IMR-90 (cell line): ENCODE measurements at regions not wholly inside any gene's neighbourhood (a gene's known extent, or its start where the extent isn't known, plus 50 kb on each side); places are given as distances from the start of the nearest gene placed in this dataset.

Experiments
- ATAC-seq: fragments of 200-7000 bp; cut with Tn5 transposase; 2 replicates; pipeline ENCODE4 v1.9.1; 2020; ENCODE audit warnings: low read depth, mild to moderate bottlenecking, moderate library complexity
- BruUV-seq: library from RNA; stranded (reverse); fragments of 400-500 nt; replicated peaks from 2 replicates; lab custom pipeline; 2021; lab: Mats Ljungman, UMichigan
- CTCF ChIA-PET: fragments of 300-600 bp; formaldehyde crosslinking; extraction: SDS; loops from one replicate; lab custom pipeline; 2021; ENCODE audit warnings: antibody characterized with exemption; lab: Yijun Ruan, JAX
- POLR2A ChIA-PET: fragments of 300-600 bp; sonication (Branson Sonifier 250); formaldehyde crosslinking; loops from one replicate; lab custom pipeline; 2022; ENCODE audit warnings: antibody characterized with exemption; ENCODE audit not compliant: unreplicated experiment; lab: Charles Lee
- DNase-seq: peaks from one replicate; pipeline ENCODE4 v3.0.0; 2013
- H2AFZ ChIP-seq: replicated peaks from 2 replicates; pipeline ENCODE3; 2013; ENCODE audit warnings: low read length, mild to moderate bottlenecking; ENCODE audit not compliant: poor library complexity
- H2AK5ac ChIP-seq: 2 replicates; pipeline ENCODE4 v1.6.1; 2013; ENCODE audit warnings: low read depth, low read length, inconsistent platforms
- H2AK9ac ChIP-seq: replicated peaks from 2 replicates; pipeline ENCODE3; 2013; ENCODE audit warnings: mild to moderate bottlenecking, low read depth, low read length, moderate library complexity; ENCODE audit not compliant: poor library complexity
- H2BK120ac ChIP-seq: 2 replicates; pipeline ENCODE4 v1.6.1; 2013; ENCODE audit warnings: low read depth, low read length, inconsistent platforms
- H2BK15ac ChIP-seq: 3 replicates; pipeline ENCODE4 v1.6.1; 2013; ENCODE audit warnings: low read depth, low read length, inconsistent platforms
- H2BK20ac ChIP-seq: 2 replicates; pipeline ENCODE4 v1.6.1; 2013; ENCODE audit warnings: low read depth, mild to moderate bottlenecking, inconsistent platforms, low read length, moderate library complexity
- H2BK5ac ChIP-seq: 2 replicates; pipeline ENCODE4 v1.6.1; 2013; ENCODE audit warnings: mild to moderate bottlenecking, low read depth, low read length, inconsistent platforms; ENCODE audit not compliant: poor library complexity, severe bottlenecking
- H3K14ac ChIP-seq: replicated peaks from 2 replicates; pipeline ENCODE4 v1.6.1; 2013; ENCODE audit warnings: low read depth, low read length, inconsistent platforms
- H3K18ac ChIP-seq: 2 replicates; pipeline ENCODE4 v1.6.1; 2013; ENCODE audit warnings: low read depth, low read length, control low read depth
- H3K23ac ChIP-seq: 2 replicates; pipeline ENCODE4 v1.6.1; 2013; ENCODE audit warnings: low read depth, low read length, inconsistent platforms
- H3K27ac ChIP-seq: 2 replicates; pipeline ENCODE4 v1.5.1; 2013; ENCODE audit warnings: mild to moderate bottlenecking, control low read depth, low read length; ENCODE audit not compliant: insufficient read depth
- H3K27me3 ChIP-seq: 2 replicates; pipeline ENCODE4 v1.6.1; 2013; ENCODE audit warnings: low read length; ENCODE audit not compliant: control insufficient read depth, insufficient read depth
- H3K36me3 ChIP-seq: 2 replicates; pipeline ENCODE4 v1.6.1; 2013; ENCODE audit warnings: low read length, mixed read lengths; ENCODE audit not compliant: control insufficient read depth, insufficient read depth
- H3K4ac ChIP-seq: 2 replicates; pipeline ENCODE4 v1.6.1; 2013; ENCODE audit warnings: low read depth, low read length, inconsistent platforms
- H3K4me1 ChIP-seq: 2 replicates; pipeline ENCODE4 v1.6.1; 2013; ENCODE audit warnings: low read length, mixed read lengths; ENCODE audit not compliant: control insufficient read depth, insufficient read depth
- H3K4me2 ChIP-seq: 2 replicates; pipeline ENCODE4 v1.6.1; 2013; ENCODE audit warnings: low read depth, mild to moderate bottlenecking, control low read depth, low read length, moderate library complexity
- H3K4me3 ChIP-seq: 2 replicates; pipeline ENCODE4 v1.5.1; 2013; ENCODE audit warnings: low read depth, mild to moderate bottlenecking, control low read depth, low read length, moderate library complexity; ENCODE audit not compliant: insufficient read depth
- H3K56ac ChIP-seq: 2 replicates; pipeline ENCODE4 v1.6.1; 2013; ENCODE audit warnings: low read length, inconsistent platforms; ENCODE audit not compliant: insufficient read depth; ENCODE audit errors: extremely low read depth
- H3K79me1 ChIP-seq, 2 experiments: 2 replicates each; pipeline ENCODE4 v1.6.1; 2013; ENCODE audit warnings: low read length in 2 of 2, inconsistent platforms in 1 of 2, low read depth in 1 of 2
- H3K9ac ChIP-seq: 2 replicates; pipeline ENCODE4 v1.6.1; 2013; ENCODE audit warnings: low read depth, low read length, control low read depth
- H3K9me1 ChIP-seq: 2 replicates; pipeline ENCODE4 v1.6.1; 2013; ENCODE audit warnings: low read length, inconsistent platforms; ENCODE audit not compliant: insufficient read depth
- H3K9me3 ChIP-seq: 2 replicates; pipeline ENCODE4 v1.6.1; 2013; ENCODE audit warnings: low read length; ENCODE audit not compliant: control insufficient read depth, insufficient read depth
- H4K20me1 ChIP-seq: 2 replicates; pipeline ENCODE4 v1.6.1; 2013; ENCODE audit warnings: low read length, inconsistent platforms; ENCODE audit not compliant: insufficient read depth
- H4K5ac ChIP-seq: 2 replicates; pipeline ENCODE4 v1.6.1; 2013; ENCODE audit warnings: mild to moderate bottlenecking, low read depth, low read length, control low read depth
- H4K8ac ChIP-seq, 2 experiments: 2 replicates each; pipeline ENCODE4 v1.6.1; 2013; ENCODE audit warnings: low read depth in 2 of 2, low read length in 2 of 2, control low read depth in 1 of 2, inconsistent platforms in 1 of 2
- H4K91ac ChIP-seq: 2 replicates; pipeline ENCODE4 v1.6.1; 2013; ENCODE audit warnings: low read depth, low read length, inconsistent platforms; ENCODE audit not compliant: insufficient read depth
- BHLHE40 ChIP-seq: fragments of 150-350 bp; IDR thresholded peaks from 2 replicates; pipeline ENCODE4 v1.6.1; 2016; ENCODE audit warnings: mild to moderate bottlenecking, low read depth, low read length
- CEBPB ChIP-seq: IDR thresholded peaks from 2 replicates; pipeline ENCODE4 v1.6.1; 2012; ENCODE audit warnings: low read depth, low read length, improper control_type of control experiment
- CHD1 ChIP-seq: IDR thresholded peaks from 2 replicates; pipeline ENCODE4 v1.6.1; 2012; ENCODE audit warnings: low read depth, low read length, improper control_type of control experiment
- CTCF ChIP-seq: conservative IDR thresholded peaks from 2 replicates; pipeline ENCODE4 v1.5.1; 2012; ENCODE audit warnings: mild to moderate bottlenecking, low read depth, low read length, improper control_type of control experiment
- ELK1 ChIP-seq: fragments of 150-350 bp; IDR thresholded peaks from 2 replicates; pipeline ENCODE4 v1.6.1; 2016; ENCODE audit warnings: low read depth, mild to moderate bottlenecking, low read length, moderate library complexity, borderline replicate concordance
- FOS ChIP-seq: fragments of 150-350 bp; IDR thresholded peaks from 2 replicates; pipeline ENCODE4 v1.6.1; 2016; ENCODE audit warnings: low read depth, low read length
- MAFK ChIP-seq: IDR thresholded peaks from 2 replicates; pipeline ENCODE4 v1.6.1; 2012; ENCODE audit warnings: low read depth, low read length, improper control_type of control experiment
- MAZ ChIP-seq: IDR thresholded peaks from 2 replicates; pipeline ENCODE4 v1.6.1; 2012; ENCODE audit warnings: low read depth, mild to moderate bottlenecking, low read length, improper control_type of control experiment, moderate library complexity, borderline replicate concordance
- MXI1 ChIP-seq: IDR thresholded peaks from 2 replicates; pipeline ENCODE4 v1.6.1; 2012; ENCODE audit warnings: low read depth, mild to moderate bottlenecking, low read length, moderate library complexity, borderline replicate concordance
- NFE2L2 ChIP-seq: fragments of 150-350 bp; IDR thresholded peaks from 2 replicates; pipeline ENCODE4 v1.6.1; 2016; ENCODE audit warnings: low read depth, mild to moderate bottlenecking, low read length
- POLR2A ChIP-seq: IDR thresholded peaks from 2 replicates; pipeline ENCODE4 v1.6.1; 2012; ENCODE audit warnings: mild to moderate bottlenecking, low read depth, low read length
- RAD21 ChIP-seq: IDR thresholded peaks from 2 replicates; pipeline ENCODE4 v1.6.1; 2012; ENCODE audit warnings: low read length, improper control_type of control experiment
- RCOR1 ChIP-seq: IDR thresholded peaks from 2 replicates; pipeline ENCODE4 v1.6.1; 2012; ENCODE audit warnings: mild to moderate bottlenecking, low read length, improper control_type of control experiment; ENCODE audit not compliant: insufficient replicate concordance
- RFX5 ChIP-seq: IDR thresholded peaks from 2 replicates; pipeline ENCODE4 v1.8.0; 2012; ENCODE audit warnings: low read depth, mild to moderate bottlenecking, low read length, moderate library complexity
- SMC3 ChIP-seq: fragments of 150-350 bp; IDR thresholded peaks from 2 replicates; pipeline ENCODE4 v1.6.1; 2016; ENCODE audit warnings: low read depth, mild to moderate bottlenecking, antibody characterized with exemption, low read length, moderate library complexity
- USF2 ChIP-seq: fragments of 150-350 bp; IDR thresholded peaks from 2 replicates; pipeline ENCODE4 v1.6.1; 2017; ENCODE audit warnings: mild to moderate bottlenecking, antibody characterized with exemption, low read length, low read depth
- WGBS, 2 experiments: methylation state at CpG; one replicate each; pipeline versions ENCODE4 v1.1.5 to v1.1.7; 2013; ENCODE audit warnings: missing lambda C conversion rate in 2 of 2; ENCODE audit not compliant: insufficient read length in 1 of 2; ENCODE audit errors: extremely low coverage in 2 of 2; 5-methylcytosine and 5-hydroxymethylcytosine counted together
- dilution Hi-C: fragments of 300-500 bp; cut with HindIII; formaldehyde crosslinking; loops from one replicate; pipeline ENCODE4 v1.14.3; 2018; ENCODE audit warnings: low sequenced_read_pairs; ENCODE audit not compliant: unreplicated experiment
- in situ Hi-C: fragments of 300-500 bp; cut with MboI; formaldehyde crosslinking; loops from 3 replicates; pipeline ENCODE4 v1.14.3; 2019; ENCODE audit warnings: low sequenced_read_pairs, inconsistent platforms, mixed read lengths
- intact Hi-C: fragments of 100-400 bp; cut with micrococcal nuclease; formaldehyde crosslinking; loops from 2 replicates; pipeline ENCODE4 v1.10.0; 2022

DNA sequence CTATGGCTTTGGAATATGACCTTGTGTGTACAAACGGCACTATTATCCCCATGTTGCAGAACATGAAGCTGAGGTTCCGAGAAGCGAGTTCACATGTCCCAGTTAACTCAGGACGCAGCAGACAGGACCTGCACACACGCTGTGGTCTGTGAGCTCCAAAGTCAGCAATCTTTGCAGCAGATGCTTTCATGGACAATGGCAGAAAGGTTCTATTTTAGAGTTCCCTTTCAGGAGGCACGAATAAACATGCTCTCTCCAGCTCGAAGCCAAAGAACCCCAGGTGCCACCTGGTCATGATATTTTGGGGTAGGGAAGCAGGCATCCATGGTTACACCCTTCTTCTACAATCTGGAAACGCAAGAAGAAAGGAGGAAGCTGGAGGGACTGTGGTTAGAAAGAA lies 412.0 kb downstream of the TMEM114 start:
- WGBS, 2 experiments, result 76% methylated on average over 4 of the region's 8 CpGs; no CpG with 5 or more reads in 1 of the 2 experiments
- no peak for DNase-seq

More for the DNA sequence above, 412.0 kb downstream of the TMEM114 start:
- Histone ChIP-seq H3K14ac (no peak overlapping the region), H4K8ac (no peak overlapping the region), H3K36me3 (no peaks in the 10 kb centered on the region), H3K9me1 (no peaks in the 10 kb centered on the region), H4K20me1 (no peaks in the 10 kb centered on the region), H3K23ac (no peak overlapping the region), H2AK5ac (no peak overlapping the region), H3K9ac (no peak overlapping the region), H3K4me1 (no peaks in the 10 kb centered on the region), H3K4ac (no peak overlapping the region), H2AK9ac (no peak overlapping the region), H3K27me3 (no peaks in the 10 kb centered on the region), H3K9me3 (peaks cover 8% of the 10 kb centered on the region), H3K56ac (no peak overlapping the region), H3K79me1 (no peaks in the 10 kb centered on the region), H2BK15ac (no peak overlapping the region), H2BK120ac (no peak overlapping the region), H3K4me2 (no peak overlapping the region), H4K91ac (no peak overlapping the region), H3K18ac (no peak overlapping the region), H3K4me3 (no peak overlapping the region), H2BK5ac (no peak overlapping the region), H2AFZ (no peak overlapping the region), H3K27ac (no peak overlapping the region), H4K5ac (no peak overlapping the region), H2BK20ac (no peak overlapping the region)
- in situ Hi-C loops (no loop called here), dilution Hi-C loops (no loop called here), intact Hi-C loops (no loop called here)
- no peak for ATAC-seq
- ChIA-PET CTCF (no interaction called here), POLR2A (no interaction called here)
- BruUV-seq, result no TSS peak
- TF ChIP-seq POLR2A, result no peak
- no peak for TF ChIP-seq MXI1
- TF ChIP-seq MAFK, result no peak
- no peak for TF ChIP-seq USF2
- no peak for TF ChIP-seq NFE2L2
- TF ChIP-seq RCOR1, result no peak
- no peak for TF ChIP-seq CHD1
- no peak for TF ChIP-seq ELK1
- no peak for TF ChIP-seq CEBPB
- TF ChIP-seq BHLHE40, result no peak
- no peak for TF ChIP-seq CTCF
- no peak for TF ChIP-seq SMC3
- TF ChIP-seq RFX5, result no peak
- TF ChIP-seq MAZ, result no peak
- TF ChIP-seq FOS, result no peak
- no peak for TF ChIP-seq RAD21
